ENCODE measurements at regions not wholly inside any gene's neighbourhood (a gene's known extent, or its start where the extent isn't known, plus 50 kb on each side); places are given as distances from the start of the nearest gene placed in this dataset.
A peak's percentile ranks its signal among the peaks of the same experiment; 100 is the strongest.

DNA sequence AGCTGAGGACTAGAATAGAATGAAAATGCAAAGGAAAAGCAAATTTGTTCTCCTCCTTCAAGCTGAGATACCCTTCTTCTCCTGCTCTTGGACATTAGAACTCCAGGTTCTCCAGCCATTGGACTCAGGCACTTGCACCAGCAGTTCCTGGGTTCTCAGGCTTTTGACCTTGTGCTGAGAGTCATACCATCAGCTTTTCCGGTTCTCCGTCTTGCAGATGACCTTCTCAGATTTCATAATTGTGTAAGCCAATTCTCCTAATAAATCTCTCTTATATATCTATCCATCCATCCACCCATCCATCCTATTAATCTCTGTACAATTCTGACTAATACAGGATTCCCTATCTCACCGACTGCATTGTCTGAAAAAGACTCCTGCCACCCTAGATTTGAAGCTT is 108.3 kb downstream of the AHR start:
- no peaks in the 10 kb centered on the region for H3K27me3 ChIP-seq (replicated peaks)
- H3K36me3 ChIP-seq (replicated peaks), result no peaks in the 10 kb centered on the region
- DNase-seq, result peak; percentile 57
- TF ChIP-seq, protein P1, sequence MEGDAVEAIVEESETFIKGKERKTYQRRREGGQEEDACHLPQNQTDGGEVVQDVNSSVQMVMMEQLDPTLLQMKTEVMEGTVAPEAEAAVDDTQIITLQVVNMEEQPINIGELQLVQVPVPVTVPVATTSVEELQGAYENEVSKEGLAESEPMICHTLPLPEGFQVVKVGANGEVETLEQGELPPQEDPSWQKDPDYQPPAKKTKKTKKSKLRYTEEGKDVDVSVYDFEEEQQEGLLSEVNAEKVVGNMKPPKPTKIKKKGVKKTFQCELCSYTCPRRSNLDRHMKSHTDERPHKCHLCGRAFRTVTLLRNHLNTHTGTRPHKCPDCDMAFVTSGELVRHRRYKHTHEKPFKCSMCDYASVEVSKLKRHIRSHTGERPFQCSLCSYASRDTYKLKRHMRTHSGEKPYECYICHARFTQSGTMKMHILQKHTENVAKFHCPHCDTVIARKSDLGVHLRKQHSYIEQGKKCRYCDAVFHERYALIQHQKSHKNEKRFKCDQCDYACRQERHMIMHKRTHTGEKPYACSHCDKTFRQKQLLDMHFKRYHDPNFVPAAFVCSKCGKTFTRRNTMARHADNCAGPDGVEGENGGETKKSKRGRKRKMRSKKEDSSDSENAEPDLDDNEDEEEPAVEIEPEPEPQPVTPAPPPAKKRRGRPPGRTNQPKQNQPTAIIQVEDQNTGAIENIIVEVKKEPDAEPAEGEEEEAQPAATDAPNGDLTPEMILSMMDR (IDR thresholded peaks at IDR 0.05; ENCODE audit: low read depth, low read length, missing control alignments), result no peak
- H3K27ac ChIP-seq, result peak overlapping the region; percentile 94
- in situ Hi-C loops (cut with HindIII; ENCODE audit: low pct_ligation_motif_present, low sequenced_read_pairs), result no loop called here
- no peak overlapping the region for H3K4me3 ChIP-seq (ENCODE audit: low read depth, low read length)

DNA sequence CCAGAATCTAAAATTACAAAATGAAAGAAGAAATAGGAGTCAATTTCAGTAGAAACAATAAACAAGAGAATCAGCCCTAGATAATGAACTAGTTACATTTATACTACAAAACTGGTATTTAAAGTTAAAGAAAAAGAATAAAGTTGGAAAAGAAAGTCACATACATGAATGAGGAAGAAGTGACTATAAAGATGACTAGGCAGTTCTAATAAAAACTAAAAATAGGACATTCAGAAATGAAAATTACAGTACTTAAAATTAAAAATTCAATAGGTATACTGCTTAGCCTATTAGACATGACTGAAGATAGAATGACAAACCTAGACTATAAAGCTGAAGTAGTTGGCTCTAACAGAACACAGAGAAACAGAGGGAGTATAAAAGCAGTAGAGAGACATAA is 108.8 kb downstream of the AHR start:
- in situ Hi-C loops (cut with HindIII; ENCODE audit: low pct_ligation_motif_present, low sequenced_read_pairs), result no loop called here
- TF ChIP-seq, protein P1 (IDR thresholded peaks at IDR 0.05; ENCODE audit: low read depth, low read length, missing control alignments), result no peak
- Histone ChIP-seq H3K27ac (peak overlapping the region; percentile 94), H3K27me3 (replicated peaks) (no peaks in the 10 kb centered on the region), H3K36me3 (replicated peaks) (no peaks in the 10 kb centered on the region), H3K4me3 (ENCODE audit: low read depth, low read length) (no peak overlapping the region)
- DNase-seq, result no peak

DNA sequence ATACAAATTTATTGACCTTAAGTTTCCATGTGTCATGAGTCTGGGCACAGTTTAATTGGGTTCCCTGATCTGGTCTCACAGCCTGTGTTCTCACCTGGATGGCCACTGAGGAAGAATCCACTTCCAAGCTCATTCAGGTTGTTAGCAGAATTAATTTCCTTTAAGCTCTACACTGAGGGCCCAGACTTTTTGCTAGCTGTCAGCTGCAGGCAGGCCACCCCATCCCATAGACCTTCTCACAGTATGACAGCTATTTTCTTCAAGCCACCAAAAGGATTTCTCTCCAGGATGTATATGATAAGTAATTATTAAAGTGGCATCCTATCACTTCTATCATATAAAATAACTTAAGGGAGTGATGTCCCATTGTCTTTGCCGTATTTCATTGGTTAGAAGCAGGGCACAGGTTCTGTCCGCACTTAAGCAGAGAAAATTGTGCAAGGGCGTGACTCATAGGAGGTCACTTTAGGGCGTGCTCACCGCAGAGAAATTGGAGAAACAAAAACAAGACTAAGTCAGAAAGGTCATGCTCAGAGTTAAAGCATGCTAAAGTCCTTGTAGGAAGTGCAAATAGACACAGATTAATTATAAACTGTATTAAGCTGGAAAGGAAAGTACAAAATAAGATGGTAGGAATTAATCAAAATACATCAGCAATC is 109.9 kb downstream of the AHR start:
- Histone ChIP-seq H3K27me3 (replicated peaks) (no peaks in the 10 kb centered on the region), H3K36me3 (replicated peaks) (no peaks in the 10 kb centered on the region), H3K27ac (peak overlapping the region; percentile 94), H3K4me3 (ENCODE audit: low read depth, low read length) (no peak overlapping the region)
- in situ Hi-C loops (cut with HindIII; ENCODE audit: low pct_ligation_motif_present, low sequenced_read_pairs), result no loop called here
- TF ChIP-seq, protein P1 (IDR thresholded peaks at IDR 0.05; ENCODE audit: low read depth, low read length, missing control alignments), result no peak
- peak; percentile 93 for DNase-seq

DNA sequence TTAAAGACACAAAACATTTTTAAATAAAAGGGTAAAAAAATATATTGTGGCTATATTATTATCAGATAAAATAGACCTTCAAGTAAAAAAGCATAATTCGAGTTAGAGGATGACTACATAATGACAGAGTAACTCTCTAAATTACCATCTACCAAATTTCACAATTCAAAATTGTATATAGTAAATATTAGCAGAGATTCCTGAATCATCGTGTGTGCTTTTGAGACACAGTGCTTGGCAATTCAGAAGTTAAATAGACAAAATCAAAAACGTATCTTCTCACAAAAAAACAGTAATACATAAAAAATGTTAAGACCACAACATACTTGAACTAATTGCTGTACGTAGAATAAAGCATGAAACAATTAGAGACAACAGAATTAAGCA is 110.4 kb downstream of the AHR start:
- TF ChIP-seq, protein P1 (IDR thresholded peaks at IDR 0.05; ENCODE audit: low read depth, low read length, missing control alignments), result no peak
- Histone ChIP-seq H3K27ac (peak overlapping the region; percentile 94), H3K27me3 (replicated peaks) (no peaks in the 10 kb centered on the region), H3K36me3 (replicated peaks) (no peaks in the 10 kb centered on the region), H3K4me3 (ENCODE audit: low read depth, low read length) (no peak overlapping the region)
- in situ Hi-C loops (cut with HindIII; ENCODE audit: low pct_ligation_motif_present, low sequenced_read_pairs), result no loop called here
- no peak for DNase-seq

DNA sequence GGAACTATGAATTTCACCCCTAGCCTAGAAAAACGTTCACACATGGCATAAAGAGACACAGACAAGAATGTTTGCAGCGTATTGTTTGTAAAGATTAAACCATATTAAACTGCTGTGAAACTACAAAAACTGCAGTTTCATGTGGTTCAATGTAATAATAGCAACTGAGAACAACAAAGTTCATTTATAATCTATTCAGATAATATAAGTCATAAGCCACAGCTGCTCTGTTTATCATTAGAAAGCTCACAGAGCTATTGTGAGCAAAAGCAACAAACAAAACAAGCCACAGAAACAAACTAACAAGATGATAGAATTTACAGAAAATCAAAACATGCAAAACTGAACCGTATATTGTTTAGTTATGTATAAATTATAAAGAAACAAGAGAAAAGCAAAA is 113.5 kb downstream of the AHR start:
- in situ Hi-C loops (cut with HindIII; ENCODE audit: low pct_ligation_motif_present, low sequenced_read_pairs), result no loop called here
- no peak overlapping the region for H3K27ac ChIP-seq
- no peaks in the 10 kb centered on the region for H3K27me3 ChIP-seq (replicated peaks)
- no peak for DNase-seq
- no peaks in the 10 kb centered on the region for H3K36me3 ChIP-seq (replicated peaks)
- no peak overlapping the region for H3K4me3 ChIP-seq (ENCODE audit: low read depth, low read length)
- TF ChIP-seq, protein P1 (IDR thresholded peaks at IDR 0.05; ENCODE audit: low read depth, low read length, missing control alignments), result no peak

DNA sequence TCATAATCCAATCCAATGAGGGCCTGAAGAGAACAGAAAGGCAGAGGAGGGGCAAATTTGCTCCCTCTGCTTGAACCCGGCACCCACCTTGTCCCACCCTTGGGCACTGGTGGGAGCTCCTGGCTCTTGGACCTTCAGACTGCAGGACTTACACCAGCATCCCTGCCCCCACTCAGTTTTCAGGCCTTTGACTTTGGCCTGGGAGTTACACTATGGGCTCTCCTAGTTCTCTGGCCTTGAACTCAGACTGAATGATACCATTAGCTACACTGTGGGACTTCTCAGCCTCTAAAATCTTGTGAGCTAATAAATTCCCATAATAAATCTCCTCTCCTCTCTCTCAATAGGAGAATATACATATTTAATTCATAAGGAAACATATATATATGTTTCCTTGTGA is 114.4 kb downstream of the AHR start:
- in situ Hi-C loops (cut with HindIII; ENCODE audit: low pct_ligation_motif_present, low sequenced_read_pairs), result no loop called here
- no peak overlapping the region for H3K27ac ChIP-seq
- no peaks in the 10 kb centered on the region for H3K36me3 ChIP-seq (replicated peaks)
- H3K4me3 ChIP-seq (ENCODE audit: low read depth, low read length), result no peak overlapping the region
- TF ChIP-seq, protein P1 (IDR thresholded peaks at IDR 0.05; ENCODE audit: low read depth, low read length, missing control alignments), result no peak
- H3K27me3 ChIP-seq (replicated peaks), result no peaks in the 10 kb centered on the region
- DNase-seq, result no peak

Data from brain microvascular endothelial cell (primary cell).